HEK293T (cell line): ENCODE measurements at regions not wholly inside any gene's neighbourhood (a gene's known extent, or its start where the extent isn't known, plus 50 kb on each side); places are given as distances from the start of the nearest gene placed in this dataset.

Experiments
- CTCF ChIA-PET: fragments of 350-600 bp; formaldehyde crosslinking; extraction: SDS; loops from one replicate; lab custom pipeline; 2021; ENCODE audit warnings: antibody characterized with exemption, inconsistent platforms; lab: Yijun Ruan, JAX
- POLR2A ChIA-PET: fragments of 350-600 bp; formaldehyde crosslinking; extraction: SDS; loops from one replicate; lab custom pipeline; 2020; ENCODE audit warnings: antibody characterized with exemption, inconsistent platforms; lab: Yijun Ruan, JAX
- DNase-seq: peaks from one replicate; pipeline ENCODE4 v3.0.0; 2012; ENCODE audit warnings: mixed read lengths; ENCODE audit errors: extremely low spot score
- ARNT ChIP-seq: fragments of 450-650 bp; IDR thresholded peaks from 2 replicates; pipeline ENCODE4 v1.6.1; 2017; ENCODE audit warnings: mild to moderate bottlenecking
- BHLHE40 ChIP-seq: fragments of 450-650 bp; IDR thresholded peaks from 2 replicates; pipeline ENCODE4 v1.6.1; 2016; ENCODE audit warnings: mild to moderate bottlenecking, moderate library complexity, borderline replicate concordance
- CTBP1 ChIP-seq: fragments of 450-650 bp; IDR thresholded peaks from 2 replicates; pipeline ENCODE4 v1.6.1; 2016; ENCODE audit warnings: borderline replicate concordance
- ELF4 ChIP-seq: fragments of 450-650 bp; IDR thresholded peaks from 2 replicates; pipeline ENCODE4 v1.6.1; 2017; ENCODE audit warnings: antibody characterized with exemption
- FOXA1 ChIP-seq: fragments of 450-650 bp; IDR thresholded peaks from 2 replicates; pipeline ENCODE4 v1.6.1; 2016; ENCODE audit warnings: mild to moderate bottlenecking
- FOXK2 ChIP-seq: fragments of 450-650 bp; IDR thresholded peaks from 2 replicates; pipeline ENCODE4 v1.6.1; 2016; ENCODE audit warnings: mild to moderate bottlenecking
- FOXM1 ChIP-seq: fragments of 450-650 bp; IDR thresholded peaks from 2 replicates; pipeline ENCODE4 v1.6.1; 2017; ENCODE audit warnings: mild to moderate bottlenecking, borderline replicate concordance
- HDGF ChIP-seq: fragments of 450-650 bp; IDR thresholded peaks from 2 replicates; pipeline ENCODE4 v1.6.1; 2017; ENCODE audit warnings: antibody characterized with exemption, borderline replicate concordance
- L3MBTL2 ChIP-seq: fragments of 450-650 bp; conservative IDR thresholded peaks from 2 replicates; pipeline ENCODE4 v1.6.1; 2016; ENCODE audit warnings: mild to moderate bottlenecking
- LEF1 ChIP-seq: fragments of 450-650 bp; IDR thresholded peaks from 2 replicates; pipeline ENCODE4 v1.6.1; 2017; ENCODE audit warnings: mild to moderate bottlenecking, borderline replicate concordance
- NFRKB ChIP-seq: fragments of 450-650 bp; IDR thresholded peaks from 2 replicates; pipeline ENCODE4 v1.6.1; 2016; ENCODE audit warnings: mild to moderate bottlenecking, moderate library complexity
- PKNOX1 ChIP-seq: fragments of 450-650 bp; IDR thresholded peaks from 2 replicates; pipeline ENCODE4 v1.6.1; 2016
- SP1 ChIP-seq: fragments of 450-650 bp; IDR thresholded peaks from 2 replicates; pipeline ENCODE4 v1.6.1; 2017
- SUZ12 ChIP-seq: fragments of 450-650 bp; IDR thresholded peaks from 2 replicates; pipeline ENCODE4 v1.6.1; 2016; ENCODE audit warnings: mild to moderate bottlenecking
- TARDBP ChIP-seq: fragments of 450-650 bp; IDR thresholded peaks from 2 replicates; pipeline ENCODE4 v1.6.1; 2016
- ZNF384 ChIP-seq: fragments of 450-650 bp; IDR thresholded peaks from 2 replicates; pipeline ENCODE4 v1.6.1; 2016

- ChIA-PET POLR2A (no interaction called here), CTCF (no interaction called here)
- DNase-seq = no peak
- TF ChIP-seq ELF4 (no peak), BHLHE40 (no peak), ZNF384 (no peak), PKNOX1 (no peak), SUZ12 (no peak), LEF1 (no peak), FOXK2 (no peak), SP1 (no peak), FOXM1 (no peak), FOXA1 (no peak), L3MBTL2 (no peak)
These were observed 140.6 kb downstream of the IRS2 start for GRCh38 chr13:109645831-109646230.

GRCh38 chr13:109644956-109645355, 141.4 kb downstream of the IRS2 start:
- TF ChIP-seq ELF4 = no peak
- TF ChIP-seq BHLHE40 = no peak
- TF ChIP-seq CTBP1 = no peak
- no peak for TF ChIP-seq NFRKB
- no peak for TF ChIP-seq ARNT
- no peak for TF ChIP-seq L3MBTL2
- TF ChIP-seq LEF1 = no peak
- DNase-seq = no peak
- CTCF ChIA-PET = no interaction called here
- POLR2A ChIA-PET = no interaction called here

- POLR2A ChIA-PET = no interaction called here
- CTCF ChIA-PET = no interaction called here
- no peak for TF ChIP-seq FOXK2
- TF ChIP-seq FOXM1 = no peak
- DNase-seq = no peak
These were observed 142.2 kb downstream of the IRS2 start for GRCh38 chr13:109644069-109644750.

- TF ChIP-seq HDGF (no peak), BHLHE40 (no peak), FOXK2 (no peak), L3MBTL2 (no peak), LEF1 (no peak), ELF4 (no peak), ZNF384 (no peak), SP1 (no peak), CTBP1 (no peak), PKNOX1 (no peak), FOXA1 (no peak), FOXM1 (no peak), SUZ12 (no peak), ARNT (no peak), NFRKB (no peak), TARDBP (no peak)
- CTCF ChIA-PET = no interaction called here
These were observed 144.0 kb downstream of the IRS2 start for GRCh38 chr13:109642358-109642757.

GRCh38 chr13:109636736-109637135, 149.6 kb downstream of the IRS2 start:
- DNase-seq = no peak
- ChIA-PET POLR2A (no interaction called here), CTCF (no interaction called here)
- TF ChIP-seq BHLHE40 = no peak
- TF ChIP-seq SUZ12 = no peak
- TF ChIP-seq LEF1 = no peak
- TF ChIP-seq HDGF = no peak
- no peak for TF ChIP-seq CTBP1
- no peak for TF ChIP-seq ARNT
- no peak for TF ChIP-seq FOXK2
- TF ChIP-seq TARDBP = no peak
- TF ChIP-seq ZNF384 = no peak
- no peak for TF ChIP-seq SP1
- no peak for TF ChIP-seq FOXA1
- no peak for TF ChIP-seq FOXM1
- no peak for TF ChIP-seq L3MBTL2
- no peak for TF ChIP-seq NFRKB

More at GRCh38 chr13:109642358-109642757, 144.0 kb downstream of the IRS2 start:
- DNase-seq = no peak
- POLR2A ChIA-PET = no interaction called here

GRCh38 chr13:109631069-109631468, 155.3 kb downstream of the IRS2 start:
- ChIA-PET POLR2A (no interaction called here), CTCF (no interaction called here)
- DNase-seq = no peak
- TF ChIP-seq TARDBP = no peak
- TF ChIP-seq SP1 = no peak
- TF ChIP-seq NFRKB = no peak
- TF ChIP-seq L3MBTL2 = no peak
- TF ChIP-seq FOXK2 = no peak
- TF ChIP-seq LEF1 = no peak
- no peak for TF ChIP-seq CTBP1
- TF ChIP-seq SUZ12 = no peak
- TF ChIP-seq PKNOX1 = no peak
- no peak for TF ChIP-seq ELF4
- no peak for TF ChIP-seq FOXM1
- no peak for TF ChIP-seq HDGF
- no peak for TF ChIP-seq ZNF384
- no peak for TF ChIP-seq FOXA1
- TF ChIP-seq ARNT = no peak
